HG03354 (cell line): ENCODE measurements at regions not wholly inside any gene's neighbourhood (a gene's known extent, or its start where the extent isn't known, plus 50 kb on each side); places are given as distances from the start of the nearest gene placed in this dataset.

Source experiments
- ATAC-seq: cut with Tn5 transposase; IDR thresholded peaks from one replicate; pipeline ENCODE4 v1.9.1; 2021; ENCODE audit warnings: mild to moderate bottlenecking; ENCODE audit not compliant: unreplicated experiment, poor library complexity, severe bottlenecking

- no peak for ATAC-seq
These were observed 121.5 kb upstream of the MCHR2 start for GRCh38 chr6:100115407-100116101.

GRCh38 chr6:100112855-100113508, 119.0 kb upstream of the MCHR2 start:
- no peak for ATAC-seq

- no peak for ATAC-seq
These were observed 112.0 kb upstream of the MCHR2 start for GRCh38 chr6:100105919-100106529.

- ATAC-seq, result peak; percentile 71
These were observed 111.1 kb upstream of the MCHR2 start for GRCh38 chr6:100105138-100105537.

DNA sequence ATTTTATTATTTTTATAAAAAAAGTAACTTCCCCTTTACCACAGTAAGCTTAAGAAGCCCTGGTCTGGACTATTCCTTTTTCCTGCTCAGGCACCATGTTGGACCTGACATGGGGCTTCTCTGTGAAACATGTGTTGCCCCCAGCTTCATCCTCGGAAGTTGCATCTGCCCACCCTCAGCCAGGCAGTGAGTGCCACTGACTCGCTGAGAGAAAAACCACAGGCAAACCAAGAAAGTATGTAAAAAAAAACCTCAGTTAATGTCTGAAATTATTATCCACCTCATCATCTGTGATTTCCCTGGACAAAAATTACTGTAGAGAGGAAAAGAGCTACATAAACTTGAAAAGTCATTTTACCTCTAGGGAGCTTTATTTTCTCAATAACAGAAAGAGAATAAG, 109.9 kb upstream of the MCHR2 start:
- ATAC-seq, result no peak

- ATAC-seq, result no peak
These were observed 109.2 kb upstream of the MCHR2 start for GRCh38 chr6:100103194-100103593.

DNA sequence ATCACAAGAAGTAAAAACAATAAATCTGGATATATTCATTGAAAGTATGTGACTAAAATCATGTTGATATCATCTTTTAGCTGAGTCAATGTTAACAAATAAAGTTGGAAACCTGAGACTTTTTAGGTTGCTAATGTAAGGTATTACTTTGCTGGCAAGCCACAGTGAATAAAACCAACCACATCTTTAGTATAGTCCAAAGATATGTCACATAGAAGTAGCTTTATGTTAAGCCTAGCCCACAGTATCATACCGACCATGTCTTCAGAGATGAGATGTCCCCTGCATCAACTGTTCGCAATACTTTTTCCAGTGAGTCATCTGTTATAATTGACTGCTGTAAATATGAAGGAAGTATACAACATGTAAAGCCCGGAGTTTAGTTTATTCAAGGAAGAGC, 107.6 kb upstream of the MCHR2 start:
- no peak for ATAC-seq

DNA sequence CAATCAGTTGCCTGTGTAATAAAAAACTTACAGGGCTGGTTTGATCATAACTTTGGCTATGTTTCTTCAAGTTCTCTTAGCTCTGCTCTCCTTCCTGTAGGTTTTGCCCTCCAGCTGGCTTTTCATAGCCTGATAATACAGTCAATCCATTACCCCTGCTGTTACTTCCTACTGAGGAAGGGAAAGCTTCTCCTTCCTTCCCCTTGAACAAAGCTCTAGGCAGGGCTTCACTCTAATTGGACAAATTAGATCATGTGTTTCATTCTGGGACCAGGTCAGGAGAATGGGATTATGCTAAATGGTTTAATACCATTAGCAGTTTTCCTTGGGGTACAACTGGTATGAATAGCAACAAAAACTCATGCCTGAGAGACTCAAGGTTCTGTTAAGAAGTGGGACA, 106.8 kb upstream of the MCHR2 start:
- no peak for ATAC-seq

DNA sequence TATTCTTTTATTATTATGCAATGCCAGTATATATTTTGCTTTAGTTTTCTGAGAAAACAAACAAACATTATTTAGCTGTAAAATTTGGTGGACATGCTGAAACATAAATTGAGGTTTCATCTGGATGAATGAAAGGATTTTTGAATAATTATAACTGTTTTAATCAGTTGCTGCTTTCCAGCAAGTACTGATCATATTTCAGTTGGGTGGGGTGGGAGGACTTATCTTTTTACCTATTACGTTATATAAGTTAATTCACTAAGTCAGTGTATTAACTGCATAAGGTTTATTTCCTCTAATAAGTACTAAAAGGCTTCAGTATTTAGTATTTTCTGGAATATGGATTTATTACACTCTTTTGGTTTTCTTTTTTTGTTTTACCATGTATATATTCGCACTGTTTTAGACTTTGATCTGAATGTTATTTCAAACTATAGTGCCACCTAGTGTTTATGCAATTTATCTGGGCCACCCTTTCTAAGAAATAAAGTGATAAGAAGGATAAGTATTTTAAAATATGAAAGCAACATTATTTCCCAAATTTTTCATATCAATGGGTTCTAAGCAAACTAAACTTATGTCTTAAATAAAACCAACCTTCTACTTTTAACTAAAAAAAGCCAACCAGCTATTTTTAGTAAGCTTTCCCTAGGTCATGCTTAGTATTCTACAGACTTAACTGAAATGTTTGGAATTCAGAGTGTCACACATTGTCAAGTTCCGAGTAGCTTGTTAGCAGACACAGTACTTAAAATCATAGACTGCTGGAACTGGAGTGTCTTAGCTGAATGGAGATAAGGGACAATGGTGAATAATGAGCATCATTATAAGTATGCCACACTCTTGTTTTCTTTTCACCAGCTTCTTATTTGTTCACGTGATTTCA, 105.4 kb upstream of the MCHR2 start:
- ATAC-seq, result peak; percentile 57

- no peak for ATAC-seq
These were observed 102.9 kb upstream of the MCHR2 start for GRCh38 chr6:100096936-100097335.

GRCh38 chr6:100096341-100096740, 102.3 kb upstream of the MCHR2 start:
- no peak for ATAC-seq

GRCh38 chr6:100093405-100093804, 99.4 kb upstream of the MCHR2 start:
- ATAC-seq, result no peak

- ATAC-seq, result no peak
These were observed 94.0 kb upstream of the MCHR2 start for GRCh38 chr6:100088009-100088408.

DNA sequence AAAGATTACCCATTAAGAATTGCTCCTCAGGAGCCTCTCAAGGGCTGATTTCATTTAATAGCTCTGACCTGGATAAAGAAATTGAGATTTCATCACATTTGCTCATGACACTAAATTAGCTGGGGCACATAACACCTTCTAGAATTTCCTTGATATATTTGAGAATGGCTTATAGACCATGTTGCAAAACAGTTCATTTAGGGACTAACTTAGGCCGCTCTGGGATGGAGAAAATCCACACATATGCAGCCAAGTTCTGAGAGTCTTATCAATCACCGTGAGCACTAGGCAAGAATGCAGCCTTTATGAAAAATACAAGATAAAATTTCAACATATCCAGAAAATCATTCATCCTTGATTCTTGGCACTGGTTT, 91.0 kb upstream of the MCHR2 start:
- ATAC-seq, result no peak

- no peak for ATAC-seq
These were observed 90.4 kb upstream of the MCHR2 start for GRCh38 chr6:100084316-100084990.

DNA sequence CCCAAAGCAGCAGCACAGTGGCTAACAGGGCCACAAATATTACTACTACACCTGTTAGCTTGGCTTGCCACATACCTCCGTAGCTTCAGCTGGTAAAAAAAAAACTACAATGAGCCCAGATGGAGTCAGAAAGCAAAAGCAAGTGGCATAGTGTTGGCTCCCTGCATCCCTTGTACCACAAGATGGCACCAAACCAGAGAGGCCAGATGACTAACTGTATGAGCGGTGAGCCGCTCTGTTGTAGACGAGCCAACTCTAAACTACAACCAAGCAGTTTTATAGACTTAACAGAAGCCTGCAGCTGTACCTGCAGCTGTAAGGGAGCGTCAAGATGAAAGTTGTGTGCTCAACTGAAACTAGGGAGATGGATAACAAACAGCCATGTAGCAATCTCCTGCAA, 84.5 kb upstream of the MCHR2 start:
- ATAC-seq, result no peak

DNA sequence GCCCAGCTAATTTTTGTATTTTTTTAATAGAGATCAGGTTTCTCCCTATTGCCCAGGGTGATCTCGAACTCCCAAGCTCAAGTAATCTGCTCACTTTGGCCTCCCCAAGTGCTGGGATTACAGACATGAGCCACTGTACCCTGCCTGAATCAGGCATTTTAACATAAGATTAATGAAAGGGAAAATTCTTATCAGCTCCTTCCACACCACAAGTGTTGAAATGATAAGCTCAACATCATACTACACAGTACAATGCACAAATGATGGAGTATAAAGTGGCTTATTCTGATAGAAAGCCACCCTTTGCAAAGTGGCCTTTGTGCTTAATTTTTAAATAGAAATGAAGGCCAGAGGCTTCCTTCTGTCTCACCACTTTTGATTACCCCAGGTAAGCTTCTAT, 71.3 kb upstream of the MCHR2 start:
- ATAC-seq, result no peak

DNA sequence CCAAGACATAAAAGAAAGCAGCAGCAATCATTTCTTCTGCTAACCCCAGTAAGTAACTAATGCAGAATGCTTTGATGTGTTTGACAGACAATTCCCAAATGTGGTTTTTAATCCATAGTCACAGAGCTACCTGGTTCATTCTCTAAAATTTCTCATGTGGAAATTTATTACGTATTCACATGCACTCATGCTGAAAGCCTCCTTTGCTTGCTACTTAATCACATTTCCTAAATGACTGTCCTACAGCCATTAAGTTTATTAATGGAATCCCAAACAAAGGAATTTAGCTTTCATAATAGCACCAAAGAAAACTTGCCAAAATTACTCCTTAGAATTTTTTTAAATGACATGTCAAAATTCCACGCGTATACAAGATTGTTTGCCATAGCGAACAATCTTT, 68.6 kb upstream of the MCHR2 start:
- ATAC-seq, result no peak

DNA sequence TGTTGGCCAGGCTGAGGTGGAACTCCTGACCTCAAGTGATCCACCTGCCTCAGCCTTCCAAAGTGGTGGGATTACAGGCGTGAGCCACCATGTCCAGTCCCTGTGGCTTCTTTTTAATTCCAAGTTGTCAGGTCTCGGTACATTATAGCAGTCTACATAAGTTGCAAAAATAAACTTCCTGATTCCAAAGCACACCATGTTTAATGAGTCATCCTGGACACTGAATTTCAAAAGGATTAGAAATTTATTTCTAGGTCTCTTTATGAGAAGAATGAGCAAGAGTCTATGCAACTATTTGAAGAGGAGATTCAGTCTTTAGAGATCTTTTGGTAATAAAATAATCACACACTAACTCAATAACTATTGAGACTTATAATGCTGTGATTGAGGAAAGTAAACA, 63.9 kb upstream of the MCHR2 start:
- ATAC-seq, result no peak

DNA sequence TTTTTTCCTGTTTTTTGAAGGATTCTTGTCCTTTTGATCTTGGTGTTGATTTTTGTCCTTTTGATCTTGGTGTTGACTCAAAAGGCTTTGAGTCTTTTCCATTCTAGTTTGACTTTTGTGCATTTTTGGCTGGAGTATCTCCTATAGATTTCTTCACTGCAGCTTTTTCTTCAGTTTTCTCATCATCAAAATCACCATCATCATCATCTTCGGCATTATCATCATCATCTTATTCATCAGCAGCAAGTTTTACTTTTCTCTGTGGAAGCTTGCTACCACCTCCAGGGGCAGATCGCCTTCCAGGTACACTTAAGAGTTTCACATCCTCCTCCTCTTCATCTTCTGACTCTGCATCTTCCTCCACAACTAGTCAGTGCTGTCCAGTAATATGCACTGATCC, 56.5 kb upstream of the MCHR2 start:
- ATAC-seq, result no peak
